ENCODE measurements at regions not wholly inside any gene's neighbourhood (a gene's known extent, or its start where the extent isn't known, plus 50 kb on each side); places are given as distances from the start of the nearest gene placed in this dataset.

GRCh38 chr2:144213797-144214196 is 306.1 kb downstream of the ZEB2 start:
- Histone ChIP-seq H3K27ac (ENCODE audit: low read depth, low read length) (no peak overlapping the region), H3K9ac (ENCODE audit: low read depth, low read length) (no peak overlapping the region), H3K4me3 (ENCODE audit: low read depth, low read length) (no peak overlapping the region), H3K36me3 (ENCODE audit: control insufficient read depth, insufficient read depth, low read length) (no peaks in the 10 kb centered on the region), H3K4me1 (ENCODE audit: control insufficient read depth, insufficient read depth, low read length) (peaks cover 9% of the 10 kb centered on the region; the same call in 1 of the 2 replicates), H3K27me3 (ENCODE audit: control insufficient read depth, insufficient read depth, low read length) (no peaks in the 10 kb centered on the region), H3K9me3 (ENCODE audit: control insufficient read depth, insufficient read depth, low read length) (no peaks in the 10 kb centered on the region)

DNA sequence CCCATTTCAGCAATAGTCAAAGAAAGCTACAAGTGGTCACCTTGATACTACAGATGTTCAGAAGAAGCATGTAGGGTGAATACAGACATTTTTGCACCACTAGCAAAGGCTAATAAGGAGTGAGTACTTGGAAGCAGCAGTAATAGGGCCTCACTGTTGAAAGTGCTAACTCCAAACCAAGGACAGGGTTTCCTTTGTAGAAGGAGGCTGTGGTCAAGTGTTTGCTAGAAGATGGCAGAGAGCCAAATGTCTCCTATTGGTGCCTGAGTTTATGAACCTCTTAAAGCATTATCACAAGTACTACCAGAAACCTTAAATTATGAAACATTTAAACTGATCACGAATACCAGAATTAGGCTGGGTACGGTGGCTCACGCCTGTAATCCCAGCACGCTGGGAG is 308.1 kb downstream of the ZEB2 start:
- no peak overlapping the region for H3K9ac ChIP-seq (ENCODE audit: low read depth, low read length)
- H3K4me1 ChIP-seq (ENCODE audit: control insufficient read depth, insufficient read depth, low read length): peaks cover 9% of the 10 kb centered on the region; the same call in 1 of the 2 replicates
- no peaks in the 10 kb centered on the region for H3K9me3 ChIP-seq (ENCODE audit: control insufficient read depth, insufficient read depth, low read length)
- H3K4me3 ChIP-seq (ENCODE audit: low read depth, low read length): no peak overlapping the region
- H3K36me3 ChIP-seq (ENCODE audit: control insufficient read depth, insufficient read depth, low read length): no peaks in the 10 kb centered on the region
- H3K27me3 ChIP-seq (ENCODE audit: control insufficient read depth, insufficient read depth, low read length): no peaks in the 10 kb centered on the region
- H3K27ac ChIP-seq (ENCODE audit: low read depth, low read length): no peak overlapping the region

DNA sequence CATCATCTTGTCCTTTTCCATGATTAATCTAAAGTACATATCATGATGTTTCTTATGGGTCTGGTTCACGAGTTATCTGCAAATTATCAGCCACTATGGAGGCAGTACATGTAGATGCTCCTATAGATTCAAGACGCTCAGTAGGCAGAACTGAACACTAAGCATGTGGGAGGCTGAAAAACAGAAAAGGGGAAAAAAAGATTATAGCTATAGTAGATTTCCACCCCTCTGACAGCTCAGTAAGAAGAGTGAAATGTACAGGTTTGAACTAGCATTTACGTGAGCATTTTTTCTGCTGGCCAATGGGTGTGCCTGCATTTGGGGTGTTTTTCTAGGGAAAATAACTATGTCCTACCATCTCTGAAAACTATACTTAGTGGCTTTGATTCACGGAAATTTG is 308.9 kb downstream of the ZEB2 start:
- Histone ChIP-seq H3K36me3 (ENCODE audit: control insufficient read depth, insufficient read depth, low read length) (no peaks in the 10 kb centered on the region), H3K9ac (ENCODE audit: low read depth, low read length) (no peak overlapping the region), H3K4me3 (ENCODE audit: low read depth, low read length) (no peak overlapping the region), H3K27me3 (ENCODE audit: control insufficient read depth, insufficient read depth, low read length) (no peaks in the 10 kb centered on the region), H3K9me3 (ENCODE audit: control insufficient read depth, insufficient read depth, low read length) (no peaks in the 10 kb centered on the region), H3K4me1 (ENCODE audit: control insufficient read depth, insufficient read depth, low read length) (peaks cover 9% of the 10 kb centered on the region; the same call in 1 of the 2 replicates), H3K27ac (ENCODE audit: low read depth, low read length) (no peak overlapping the region)

DNA sequence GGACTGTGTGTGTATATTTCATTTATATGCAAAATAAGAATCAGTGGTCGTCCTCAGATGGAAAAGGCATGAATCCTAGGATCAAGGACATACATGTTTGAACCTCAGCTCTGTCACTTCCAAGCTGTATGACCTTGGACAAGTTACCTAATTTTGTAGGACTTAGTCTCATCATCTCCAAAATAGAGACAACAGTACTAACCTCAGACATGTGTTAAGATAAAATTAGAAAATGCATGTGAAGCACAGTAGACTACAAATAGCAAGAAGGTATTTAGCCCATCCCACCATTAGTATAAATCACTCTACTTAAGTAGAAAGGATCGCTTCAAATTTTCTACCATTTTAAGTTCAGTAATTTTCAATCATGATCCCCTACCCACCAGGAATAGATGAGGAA is 309.8 kb downstream of the ZEB2 start:
- Histone ChIP-seq H3K27me3 (ENCODE audit: control insufficient read depth, insufficient read depth, low read length) (no peaks in the 10 kb centered on the region), H3K4me1 (ENCODE audit: control insufficient read depth, insufficient read depth, low read length) (peaks cover 9% of the 10 kb centered on the region; the same call in 1 of the 2 replicates), H3K27ac (ENCODE audit: low read depth, low read length) (no peak overlapping the region), H3K36me3 (ENCODE audit: control insufficient read depth, insufficient read depth, low read length) (no peaks in the 10 kb centered on the region), H3K9ac (ENCODE audit: low read depth, low read length) (no peak overlapping the region), H3K4me3 (ENCODE audit: low read depth, low read length) (no peak overlapping the region), H3K9me3 (ENCODE audit: control insufficient read depth, insufficient read depth, low read length) (no peaks in the 10 kb centered on the region)

DNA sequence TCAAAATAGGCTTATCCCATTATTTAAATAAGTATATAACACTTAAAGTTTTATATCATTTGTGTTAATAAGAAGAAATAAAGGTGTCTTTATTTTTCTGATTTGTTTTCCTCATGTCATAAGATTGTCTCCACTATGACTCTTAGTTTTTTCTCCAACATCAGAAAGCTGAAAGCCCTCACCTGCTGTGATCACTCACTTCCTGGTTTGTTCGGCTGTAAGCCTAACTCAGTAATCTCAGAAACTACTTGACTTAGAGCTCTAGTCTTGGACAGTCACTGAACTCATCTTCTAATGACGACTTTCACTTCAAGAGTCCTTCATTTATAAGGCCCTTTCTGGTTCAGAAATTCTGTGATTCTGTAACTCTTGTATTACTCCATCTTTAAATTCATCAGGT is 311.0 kb downstream of the ZEB2 start:
- Histone ChIP-seq H3K4me1 (ENCODE audit: control insufficient read depth, insufficient read depth, low read length) (peaks cover 5% of the 10 kb centered on the region; the same call in 1 of the 2 replicates), H3K9me3 (ENCODE audit: control insufficient read depth, insufficient read depth, low read length) (no peaks in the 10 kb centered on the region), H3K27ac (ENCODE audit: low read depth, low read length) (no peak overlapping the region), H3K4me3 (ENCODE audit: low read depth, low read length) (no peak overlapping the region), H3K27me3 (ENCODE audit: control insufficient read depth, insufficient read depth, low read length) (no peaks in the 10 kb centered on the region), H3K36me3 (ENCODE audit: control insufficient read depth, insufficient read depth, low read length) (no peaks in the 10 kb centered on the region), H3K9ac (ENCODE audit: low read depth, low read length) (no peak overlapping the region)

- H3K4me1 ChIP-seq (ENCODE audit: control insufficient read depth, insufficient read depth, low read length): no peaks in the 10 kb centered on the region
- H3K9ac ChIP-seq (ENCODE audit: low read depth, low read length): no peak overlapping the region
- H3K9me3 ChIP-seq (ENCODE audit: control insufficient read depth, insufficient read depth, low read length): no peaks in the 10 kb centered on the region
- no peak overlapping the region for H3K27ac ChIP-seq (ENCODE audit: low read depth, low read length)
- no peak overlapping the region for H3K4me3 ChIP-seq (ENCODE audit: low read depth, low read length)
- no peaks in the 10 kb centered on the region for H3K27me3 ChIP-seq (ENCODE audit: control insufficient read depth, insufficient read depth, low read length)
- no peaks in the 10 kb centered on the region for H3K36me3 ChIP-seq (ENCODE audit: control insufficient read depth, insufficient read depth, low read length)
Measured at GRCh38 chr2:144206019-144206418, 313.9 kb downstream of the ZEB2 start.

GRCh38 chr2:144201868-144202468 is 318.0 kb downstream of the ZEB2 start:
- Histone ChIP-seq H3K27me3 (ENCODE audit: control insufficient read depth, insufficient read depth, low read length) (no peaks in the 10 kb centered on the region), H3K4me1 (ENCODE audit: control insufficient read depth, insufficient read depth, low read length) (no peaks in the 10 kb centered on the region), H3K9ac (ENCODE audit: low read depth, low read length) (no peak overlapping the region), H3K27ac (ENCODE audit: low read depth, low read length) (no peak overlapping the region), H3K4me3 (ENCODE audit: low read depth, low read length) (no peak overlapping the region), H3K36me3 (ENCODE audit: control insufficient read depth, insufficient read depth, low read length) (no peaks in the 10 kb centered on the region), H3K9me3 (ENCODE audit: control insufficient read depth, insufficient read depth, low read length) (no peaks in the 10 kb centered on the region)

DNA sequence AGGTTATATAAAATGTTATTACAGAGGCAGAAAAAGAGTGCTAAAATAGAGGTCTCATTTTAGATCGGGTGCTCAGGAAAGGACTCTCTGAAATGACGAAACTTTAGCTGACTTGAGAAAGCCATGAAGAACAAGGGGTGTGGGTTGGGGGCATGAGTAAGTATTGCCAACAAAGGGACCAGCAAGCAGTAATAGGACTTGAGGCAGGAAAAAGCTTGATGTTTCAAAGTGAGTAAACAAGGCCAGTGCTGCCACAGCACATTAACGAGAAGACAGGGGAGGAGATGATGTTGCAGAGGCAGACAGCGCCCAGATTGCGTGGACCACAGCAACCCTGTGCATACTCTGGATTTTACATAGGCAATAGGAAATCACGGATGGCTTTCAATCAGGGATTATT is 318.8 kb downstream of the ZEB2 start:
- H3K4me3 ChIP-seq (ENCODE audit: low read depth, low read length): no peak overlapping the region
- no peak overlapping the region for H3K27ac ChIP-seq (ENCODE audit: low read depth, low read length)
- no peak overlapping the region for H3K9ac ChIP-seq (ENCODE audit: low read depth, low read length)
- no peaks in the 10 kb centered on the region for H3K4me1 ChIP-seq (ENCODE audit: control insufficient read depth, insufficient read depth, low read length)
- H3K9me3 ChIP-seq (ENCODE audit: control insufficient read depth, insufficient read depth, low read length): no peaks in the 10 kb centered on the region
- H3K36me3 ChIP-seq (ENCODE audit: control insufficient read depth, insufficient read depth, low read length): no peaks in the 10 kb centered on the region
- no peaks in the 10 kb centered on the region for H3K27me3 ChIP-seq (ENCODE audit: control insufficient read depth, insufficient read depth, low read length)

- Histone ChIP-seq H3K4me3 (ENCODE audit: low read depth, low read length) (no peak overlapping the region), H3K9me3 (ENCODE audit: control insufficient read depth, insufficient read depth, low read length) (no peaks in the 10 kb centered on the region), H3K27ac (ENCODE audit: low read depth, low read length) (no peak overlapping the region), H3K4me1 (ENCODE audit: control insufficient read depth, insufficient read depth, low read length) (no peaks in the 10 kb centered on the region), H3K27me3 (ENCODE audit: control insufficient read depth, insufficient read depth, low read length) (no peaks in the 10 kb centered on the region), H3K9ac (ENCODE audit: low read depth, low read length) (no peak overlapping the region), H3K36me3 (ENCODE audit: control insufficient read depth, insufficient read depth, low read length) (no peaks in the 10 kb centered on the region)
Measured at GRCh38 chr2:144198116-144198515, 321.8 kb downstream of the ZEB2 start.

- H3K27me3 ChIP-seq (ENCODE audit: control insufficient read depth, insufficient read depth, low read length): no peaks in the 10 kb centered on the region
Measured at GRCh38 chr2:144194326-144195071, 325.4 kb downstream of the ZEB2 start.

DNA sequence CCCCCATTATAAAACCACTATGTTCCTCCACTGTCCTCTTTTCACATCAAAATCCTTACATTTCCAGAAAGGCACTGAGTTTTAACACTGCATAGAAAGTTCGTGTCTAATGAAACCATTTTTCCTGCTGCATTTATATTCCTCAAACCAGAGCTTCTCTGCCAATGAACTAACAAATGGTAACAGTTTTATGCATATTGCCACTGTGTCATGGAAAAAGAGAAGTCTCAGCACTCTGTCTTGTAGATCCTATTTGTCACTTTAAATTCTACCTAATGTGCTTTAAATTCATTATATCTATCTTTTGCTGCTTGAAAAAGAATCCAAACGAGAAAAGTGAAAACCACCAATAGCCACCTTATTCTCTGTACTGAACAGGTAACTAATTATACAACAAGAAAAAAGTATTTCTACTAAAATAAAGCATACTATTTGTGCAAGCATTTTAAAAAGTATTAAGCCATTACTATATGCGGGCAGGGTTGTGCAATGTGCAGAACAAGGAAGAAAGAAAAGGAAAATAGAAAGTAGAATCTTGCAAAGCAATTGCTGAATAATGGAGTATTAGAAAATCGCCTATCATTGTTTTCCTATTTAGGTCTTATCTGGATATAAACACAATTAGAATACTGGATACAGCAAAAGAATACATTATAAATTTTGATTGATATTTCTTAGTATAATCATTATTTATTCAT is 328.9 kb downstream of the ZEB2 start:
- Histone ChIP-seq H3K27ac (ENCODE audit: low read depth, low read length) (no peak overlapping the region), H3K9ac (ENCODE audit: low read depth, low read length) (no peak overlapping the region), H3K9me3 (ENCODE audit: control insufficient read depth, insufficient read depth, low read length) (no peaks in the 10 kb centered on the region)

More at GRCh38 chr2:144194326-144195071, 325.4 kb downstream of the ZEB2 start:
- H3K27ac ChIP-seq (ENCODE audit: low read depth, low read length): no peak overlapping the region
- no peaks in the 10 kb centered on the region for H3K9me3 ChIP-seq (ENCODE audit: control insufficient read depth, insufficient read depth, low read length)
- no peak overlapping the region for H3K9ac ChIP-seq (ENCODE audit: low read depth, low read length)
- H3K4me1 ChIP-seq (ENCODE audit: control insufficient read depth, insufficient read depth, low read length): no peaks in the 10 kb centered on the region
- no peak overlapping the region for H3K4me3 ChIP-seq (ENCODE audit: low read depth, low read length)
- no peaks in the 10 kb centered on the region for H3K36me3 ChIP-seq (ENCODE audit: control insufficient read depth, insufficient read depth, low read length)

More for the DNA sequence above, 328.9 kb downstream of the ZEB2 start:
- Histone ChIP-seq H3K4me1 (ENCODE audit: control insufficient read depth, insufficient read depth, low read length) (no peaks in the 10 kb centered on the region), H3K27me3 (ENCODE audit: control insufficient read depth, insufficient read depth, low read length) (no peaks in the 10 kb centered on the region), H3K4me3 (ENCODE audit: low read depth, low read length) (no peak overlapping the region), H3K36me3 (ENCODE audit: control insufficient read depth, insufficient read depth, low read length) (no peaks in the 10 kb centered on the region)

Data from HUES48 (cell line).